ENCODE measurements at regions not wholly inside any gene's neighbourhood (a gene's known extent, or its start where the extent isn't known, plus 50 kb on each side); places are given as distances from the start of the nearest gene placed in this dataset.

DNA sequence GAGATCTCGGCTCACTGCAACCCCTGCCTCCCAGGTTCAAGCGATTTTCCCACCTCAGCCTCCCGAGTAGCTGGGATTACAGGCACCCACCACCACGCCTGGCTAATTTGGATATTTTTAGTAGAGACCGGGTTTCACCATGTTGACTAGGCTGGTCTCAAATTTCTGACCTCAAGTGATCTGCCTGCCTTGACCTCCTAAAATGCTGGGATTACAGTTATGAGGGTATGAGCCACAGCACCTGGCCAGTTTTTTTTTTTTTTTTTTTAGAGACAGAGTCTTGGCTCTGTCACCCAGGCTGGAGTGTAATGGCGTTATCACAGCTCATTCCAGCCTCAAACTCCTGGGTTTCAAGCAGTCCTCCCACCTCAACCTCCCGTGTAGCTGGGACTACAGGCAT lies 54.9 kb upstream of the PRR5 start:
- no peaks in the 10 kb centered on the region for H3K79me2 ChIP-seq (ENCODE audit: insufficient read depth, low read length)
- H3K4me3 ChIP-seq (ENCODE audit: low read length, poor library complexity, severe bottlenecking), result no peak overlapping the region
- no peaks in the 10 kb centered on the region for H4K20me1 ChIP-seq (ENCODE audit: insufficient read depth, low read length, poor library complexity, severe bottlenecking)
- H2AFZ ChIP-seq (ENCODE audit: low read length), result no peak overlapping the region
- no peaks in the 10 kb centered on the region for H3K27me3 ChIP-seq (ENCODE audit: insufficient read depth, low read length, poor library complexity, severe bottlenecking)
- TF ChIP-seq, protein P1, sequence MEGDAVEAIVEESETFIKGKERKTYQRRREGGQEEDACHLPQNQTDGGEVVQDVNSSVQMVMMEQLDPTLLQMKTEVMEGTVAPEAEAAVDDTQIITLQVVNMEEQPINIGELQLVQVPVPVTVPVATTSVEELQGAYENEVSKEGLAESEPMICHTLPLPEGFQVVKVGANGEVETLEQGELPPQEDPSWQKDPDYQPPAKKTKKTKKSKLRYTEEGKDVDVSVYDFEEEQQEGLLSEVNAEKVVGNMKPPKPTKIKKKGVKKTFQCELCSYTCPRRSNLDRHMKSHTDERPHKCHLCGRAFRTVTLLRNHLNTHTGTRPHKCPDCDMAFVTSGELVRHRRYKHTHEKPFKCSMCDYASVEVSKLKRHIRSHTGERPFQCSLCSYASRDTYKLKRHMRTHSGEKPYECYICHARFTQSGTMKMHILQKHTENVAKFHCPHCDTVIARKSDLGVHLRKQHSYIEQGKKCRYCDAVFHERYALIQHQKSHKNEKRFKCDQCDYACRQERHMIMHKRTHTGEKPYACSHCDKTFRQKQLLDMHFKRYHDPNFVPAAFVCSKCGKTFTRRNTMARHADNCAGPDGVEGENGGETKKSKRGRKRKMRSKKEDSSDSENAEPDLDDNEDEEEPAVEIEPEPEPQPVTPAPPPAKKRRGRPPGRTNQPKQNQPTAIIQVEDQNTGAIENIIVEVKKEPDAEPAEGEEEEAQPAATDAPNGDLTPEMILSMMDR (conservative IDR thresholded peaks at IDR 0.05; ENCODE audit: low read length), result no peak
- TF ChIP-seq EZH2phosphoT487 (IDR thresholded peaks at IDR 0.05; ENCODE audit: borderline replicate concordance), result no peak
- no peaks in the 10 kb centered on the region for H3K9me3 ChIP-seq (ENCODE audit: insufficient read depth, low read depth, low read length)
- peaks cover 16% of the 10 kb centered on the region for H3K4me1 ChIP-seq (ENCODE audit: insufficient read depth, low read length, poor library complexity, severe bottlenecking)
- H3K9me2 ChIP-seq (replicated peaks; ENCODE audit: low read depth, low read length), result no peaks in the 10 kb centered on the region
- H3K9ac ChIP-seq (ENCODE audit: low read depth, low read length, poor library complexity, severe bottlenecking), result no peak overlapping the region
- H3K36me3 ChIP-seq (ENCODE audit: insufficient read depth, low read length), result no peaks in the 10 kb centered on the region
- H3F3A ChIP-seq (ENCODE audit: low read depth), result no peaks in the 10 kb centered on the region
- H3K4me2 ChIP-seq (ENCODE audit: low read depth, low read length, poor library complexity, severe bottlenecking), result no peak overlapping the region

DNA sequence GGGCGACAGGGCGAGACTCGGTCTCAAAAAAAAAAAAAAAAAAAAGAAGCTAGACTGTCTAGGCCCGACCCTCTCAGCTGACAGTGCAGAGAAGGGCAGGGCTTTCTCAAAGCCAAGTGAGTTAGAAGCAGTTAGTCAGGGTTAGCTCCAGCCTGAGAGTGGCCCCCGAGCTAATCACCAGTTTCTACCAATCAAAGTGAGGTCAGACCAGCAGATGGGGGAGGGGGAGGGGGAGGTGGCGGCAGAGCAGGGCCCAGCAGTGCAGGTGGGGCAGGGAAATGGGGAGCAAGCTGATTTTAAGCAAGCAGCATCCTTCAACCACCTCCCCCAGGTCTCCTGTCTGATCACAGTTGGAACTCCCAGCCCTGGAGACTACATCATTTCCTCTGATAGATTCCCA lies 55.3 kb upstream of the PRR5 start:
- Histone ChIP-seq H3F3A (ENCODE audit: low read depth) (no peaks in the 10 kb centered on the region), H3K4me2 (ENCODE audit: low read depth, low read length, poor library complexity, severe bottlenecking) (no peak overlapping the region), H3K79me2 (ENCODE audit: insufficient read depth, low read length) (no peaks in the 10 kb centered on the region), H3K9me2 (replicated peaks; ENCODE audit: low read depth, low read length) (no peaks in the 10 kb centered on the region), H4K20me1 (ENCODE audit: insufficient read depth, low read length, poor library complexity, severe bottlenecking) (no peaks in the 10 kb centered on the region), H3K4me3 (ENCODE audit: low read length, poor library complexity, severe bottlenecking) (no peak overlapping the region), H2AFZ (ENCODE audit: low read length) (no peak overlapping the region), H3K27me3 (ENCODE audit: insufficient read depth, low read length, poor library complexity, severe bottlenecking) (no peaks in the 10 kb centered on the region), H3K9ac (ENCODE audit: low read depth, low read length, poor library complexity, severe bottlenecking) (no peak overlapping the region), H3K9me3 (ENCODE audit: insufficient read depth, low read depth, low read length) (no peaks in the 10 kb centered on the region), H3K36me3 (ENCODE audit: insufficient read depth, low read length) (no peaks in the 10 kb centered on the region), H3K4me1 (ENCODE audit: insufficient read depth, low read length, poor library complexity, severe bottlenecking) (peaks cover 16% of the 10 kb centered on the region)
- TF ChIP-seq EZH2phosphoT487 (IDR thresholded peaks at IDR 0.05; ENCODE audit: borderline replicate concordance), result no peak
- TF ChIP-seq, protein P1 (conservative IDR thresholded peaks at IDR 0.05; ENCODE audit: low read length), result no peak

DNA sequence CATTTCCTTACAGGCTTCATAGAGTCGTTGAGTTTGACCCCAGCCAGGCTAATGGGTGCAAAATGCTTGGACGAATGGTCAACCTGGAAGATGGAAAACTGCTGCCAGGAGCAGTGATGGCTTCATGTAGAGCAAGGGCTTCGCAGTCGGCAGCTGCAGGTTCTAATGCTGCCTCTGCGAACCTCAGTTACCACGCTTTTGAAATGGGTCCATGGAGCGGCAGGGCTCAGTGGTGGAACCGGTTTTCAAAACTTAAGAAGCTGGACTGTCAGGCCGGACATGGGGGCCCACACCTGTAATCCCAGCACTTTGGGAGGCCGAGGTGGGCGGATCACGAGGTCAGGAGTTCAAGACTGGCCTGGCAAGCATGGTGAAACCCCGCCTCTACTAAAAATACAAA lies 55.9 kb upstream of the PRR5 start:
- H3K27me3 ChIP-seq (ENCODE audit: insufficient read depth, low read length, poor library complexity, severe bottlenecking), result no peaks in the 10 kb centered on the region
- peaks cover 22% of the 10 kb centered on the region for H3K4me1 ChIP-seq (ENCODE audit: insufficient read depth, low read length, poor library complexity, severe bottlenecking)
- TF ChIP-seq, protein P1 (conservative IDR thresholded peaks at IDR 0.05; ENCODE audit: low read length), result no peak
- TF ChIP-seq EZH2phosphoT487 (IDR thresholded peaks at IDR 0.05; ENCODE audit: borderline replicate concordance), result no peak
- H3K9me3 ChIP-seq (ENCODE audit: insufficient read depth, low read depth, low read length), result no peaks in the 10 kb centered on the region
- H3K9me2 ChIP-seq (replicated peaks; ENCODE audit: low read depth, low read length), result no peaks in the 10 kb centered on the region
- no peaks in the 10 kb centered on the region for H3K36me3 ChIP-seq (ENCODE audit: insufficient read depth, low read length)
- H3K4me3 ChIP-seq (ENCODE audit: low read length, poor library complexity, severe bottlenecking), result no peak overlapping the region
- no peaks in the 10 kb centered on the region for H3F3A ChIP-seq (ENCODE audit: low read depth)
- no peaks in the 10 kb centered on the region for H3K79me2 ChIP-seq (ENCODE audit: insufficient read depth, low read length)
- no peaks in the 10 kb centered on the region for H4K20me1 ChIP-seq (ENCODE audit: insufficient read depth, low read length, poor library complexity, severe bottlenecking)
- no peak overlapping the region for H3K9ac ChIP-seq (ENCODE audit: low read depth, low read length, poor library complexity, severe bottlenecking)
- H2AFZ ChIP-seq (ENCODE audit: low read length), result no peak overlapping the region
- no peak overlapping the region for H3K4me2 ChIP-seq (ENCODE audit: low read depth, low read length, poor library complexity, severe bottlenecking)

Measured in Loucy (cell line).